ENCODE measurements at regions not wholly inside any gene's neighbourhood (a gene's known extent, or its start where the extent isn't known, plus 50 kb on each side); places are given as distances from the start of the nearest gene placed in this dataset.

- Mint-ChIP-seq H3K27ac (no peak overlapping the region), H3K4me1 (no peaks in the 10 kb centered on the region), H3K4me3 (no peak overlapping the region), H3K9me3 (peaks cover 0 to 3% (median 0%) of the 10 kb centered on the region in 6 donors), H3K36me3 (no peaks in the 10 kb centered on the region), H3K27me3 (ENCODE audit: low read depth in 3 of 3) (peaks cover 1 to 5% (median 5%) of the 10 kb centered on the region in 3 donors)
- no peak for DNase-seq
Observed at GRCh38 chr11:95576146-95576845, 213.3 kb downstream of the FAM76B start.

- Mint-ChIP-seq H3K27me3 (ENCODE audit: low read depth in 3 of 3) (peaks cover 1 to 5% (median 5%) of the 10 kb centered on the region in 3 donors), H3K36me3 (no peaks in the 10 kb centered on the region), H3K4me3 (no peak overlapping the region), H3K9me3 (no peaks in the 10 kb centered on the region), H3K4me1 (no peaks in the 10 kb centered on the region), H3K27ac (no peak overlapping the region)
- DNase-seq, result no peak
Observed at GRCh38 chr11:95575517-95575916, 214.1 kb downstream of the FAM76B start.

- Mint-ChIP-seq H3K9me3 (peaks cover 0 to 8% (median 4%) of the 10 kb centered on the region in 6 donors), H3K27ac (no peak overlapping the region), H3K4me1 (no peaks in the 10 kb centered on the region), H3K27me3 (ENCODE audit: low read depth in 3 of 3) (peaks cover 1 to 11% (median 3%) of the 10 kb centered on the region in 3 donors), H3K4me3 (no peak overlapping the region), H3K36me3 (no peaks in the 10 kb centered on the region)
- DNase-seq, result no peak
Observed at GRCh38 chr11:95571718-95572260, 217.8 kb downstream of the FAM76B start.

- no peak overlapping the region for H3K27ac Mint-ChIP-seq
- H3K4me1 Mint-ChIP-seq, result no peaks in the 10 kb centered on the region
- H3K36me3 Mint-ChIP-seq, result no peaks in the 10 kb centered on the region
- H3K9me3 Mint-ChIP-seq, result peaks cover 0 to 8% (median 4%) of the 10 kb centered on the region in 6 donors
- DNase-seq, result no peak
- H3K4me3 Mint-ChIP-seq, result no peak overlapping the region
- H3K27me3 Mint-ChIP-seq (ENCODE audit: low read depth in 3 of 3), result peaks cover 1 to 9% (median 2%) of the 10 kb centered on the region in 3 donors
Observed at GRCh38 chr11:95570845-95571244, 218.7 kb downstream of the FAM76B start.

GRCh38 chr11:95569207-95569606, 220.4 kb downstream of the FAM76B start:
- peaks cover 0 to 12% (median 0%) of the 10 kb centered on the region in 3 donors for H3K27me3 Mint-ChIP-seq (ENCODE audit: low read depth in 3 of 3)
- no peak for DNase-seq
- no peaks in the 10 kb centered on the region for H3K36me3 Mint-ChIP-seq
- peaks cover 0 to 8% (median 4%) of the 10 kb centered on the region in 6 donors for H3K9me3 Mint-ChIP-seq
- H3K4me3 Mint-ChIP-seq, result no peak overlapping the region
- H3K27ac Mint-ChIP-seq, result no peak overlapping the region
- H3K4me1 Mint-ChIP-seq, result no peaks in the 10 kb centered on the region

- H3K9me3 Mint-ChIP-seq, result peaks cover 0 to 8% (median 4%) of the 10 kb centered on the region in 6 donors
- H3K27ac Mint-ChIP-seq, result no peak overlapping the region
- H3K4me3 Mint-ChIP-seq, result no peak overlapping the region
- DNase-seq, result no peak
- H3K4me1 Mint-ChIP-seq, result no peaks in the 10 kb centered on the region
- H3K27me3 Mint-ChIP-seq (ENCODE audit: low read depth in 3 of 3), result peaks cover 0 to 12% (median 0%) of the 10 kb centered on the region in 3 donors
- H3K36me3 Mint-ChIP-seq, result no peaks in the 10 kb centered on the region
Observed at GRCh38 chr11:95568281-95568680, 221.3 kb downstream of the FAM76B start.

- Mint-ChIP-seq H3K4me1 (no peaks in the 10 kb centered on the region), H3K9me3 (peaks cover 0 to 8% (median 4%) of the 10 kb centered on the region in 6 donors), H3K27ac (no peak overlapping the region), H3K27me3 (ENCODE audit: low read depth in 3 of 3) (peaks cover 0 to 13% (median 1%) of the 10 kb centered on the region in 3 donors), H3K4me3 (no peak overlapping the region), H3K36me3 (no peaks in the 10 kb centered on the region)
- no peak for DNase-seq
Observed at GRCh38 chr11:95567685-95568084, 221.9 kb downstream of the FAM76B start.

- peaks cover 0 to 8% (median 4%) of the 10 kb centered on the region in 6 donors for H3K9me3 Mint-ChIP-seq
- peaks cover 0 to 13% (median 1%) of the 10 kb centered on the region in 3 donors for H3K27me3 Mint-ChIP-seq (ENCODE audit: low read depth in 3 of 3)
- H3K4me1 Mint-ChIP-seq, result no peaks in the 10 kb centered on the region
- no peak overlapping the region for H3K4me3 Mint-ChIP-seq
- H3K36me3 Mint-ChIP-seq, result no peaks in the 10 kb centered on the region
- no peak overlapping the region for H3K27ac Mint-ChIP-seq
- no peak for DNase-seq
Observed at GRCh38 chr11:95566211-95566610, 223.4 kb downstream of the FAM76B start.

GRCh38 chr11:95565724-95566141, 223.8 kb downstream of the FAM76B start:
- H3K27ac Mint-ChIP-seq, result no peak overlapping the region
- no peaks in the 10 kb centered on the region for H3K36me3 Mint-ChIP-seq
- peaks cover 0 to 8% (median 4%) of the 10 kb centered on the region in 6 donors for H3K9me3 Mint-ChIP-seq
- DNase-seq, result no peak
- H3K27me3 Mint-ChIP-seq (ENCODE audit: low read depth in 3 of 3), result peaks cover 0 to 13% (median 1%) of the 10 kb centered on the region in 3 donors
- no peaks in the 10 kb centered on the region for H3K4me1 Mint-ChIP-seq
- no peak overlapping the region for H3K4me3 Mint-ChIP-seq

- no peak overlapping the region for H3K4me3 Mint-ChIP-seq
- no peaks in the 10 kb centered on the region for H3K4me1 Mint-ChIP-seq
- H3K36me3 Mint-ChIP-seq, result no peaks in the 10 kb centered on the region
- DNase-seq, result no peak
- no peak overlapping the region for H3K27ac Mint-ChIP-seq
- H3K27me3 Mint-ChIP-seq (ENCODE audit: low read depth in 3 of 3), result peaks cover 0 to 7% (median 1%) of the 10 kb centered on the region in 3 donors
- peaks cover 0 to 3% (median 0%) of the 10 kb centered on the region in 6 donors for H3K9me3 Mint-ChIP-seq
Observed at GRCh38 chr11:95563859-95564258, 225.7 kb downstream of the FAM76B start.

- Mint-ChIP-seq H3K9me3 (peaks cover 0 to 3% (median 0%) of the 10 kb centered on the region in 6 donors), H3K4me3 (no peak overlapping the region), H3K4me1 (no peaks in the 10 kb centered on the region), H3K27ac (no peak overlapping the region), H3K36me3 (no peaks in the 10 kb centered on the region), H3K27me3 (ENCODE audit: low read depth in 3 of 3) (peaks cover 0 to 7% (median 1%) of the 10 kb centered on the region in 3 donors)
- DNase-seq, result no peak
Observed at GRCh38 chr11:95563173-95563572, 226.4 kb downstream of the FAM76B start.

GRCh38 chr11:95562196-95562921, 227.2 kb downstream of the FAM76B start:
- no peaks in the 10 kb centered on the region for H3K4me1 Mint-ChIP-seq
- no peak overlapping the region for H3K27ac Mint-ChIP-seq
- H3K9me3 Mint-ChIP-seq, result peaks cover 0 to 3% (median 0%) of the 10 kb centered on the region in 6 donors
- H3K27me3 Mint-ChIP-seq (ENCODE audit: low read depth in 3 of 3), result peaks cover under 1 to 7% (median 1%) of the 10 kb centered on the region in 3 donors
- H3K36me3 Mint-ChIP-seq, result no peaks in the 10 kb centered on the region
- DNase-seq, result no peak
- H3K4me3 Mint-ChIP-seq, result no peak overlapping the region

- Mint-ChIP-seq H3K4me3 (no peak overlapping the region), H3K9me3 (peaks cover 0 to 3% (median 0%) of the 10 kb centered on the region in 6 donors), H3K27ac (no peak overlapping the region), H3K4me1 (no peaks in the 10 kb centered on the region), H3K36me3 (no peaks in the 10 kb centered on the region), H3K27me3 (ENCODE audit: low read depth in 3 of 3) (peaks cover 1 to 8% (median 3%) of the 10 kb centered on the region in 3 donors)
- DNase-seq, result no peak
Observed at GRCh38 chr11:95559899-95560298, 229.7 kb downstream of the FAM76B start.

GRCh38 chr11:95557376-95557775, 232.2 kb downstream of the FAM76B start:
- Mint-ChIP-seq H3K4me3 (no peak overlapping the region), H3K27ac (no peak overlapping the region), H3K4me1 (peaks cover 0 to 4% of the 10 kb centered on the region in 2 donors), H3K36me3 (no peaks in the 10 kb centered on the region), H3K9me3 (no peaks in the 10 kb centered on the region), H3K27me3 (ENCODE audit: low read depth in 3 of 3) (peaks cover 0 to 4% (median 2%) of the 10 kb centered on the region in 3 donors)
- DNase-seq, result no peak
